ENCODE measurements at regions not wholly inside any gene's neighbourhood (a gene's known extent, or its start where the extent isn't known, plus 50 kb on each side); places are given as distances from the start of the nearest gene placed in this dataset.

- H3K4me3 Mint-ChIP-seq = no peak overlapping the region
- no peak overlapping the region for H3K27ac Mint-ChIP-seq
- H3K36me3 Mint-ChIP-seq = no peaks in the 10 kb centered on the region
- ATAC-seq (replicated peaks) (no peak), DNase-seq (no peak)
- H3K27me3 Mint-ChIP-seq = peaks cover 8 to 13% of the 10 kb centered on the region in 2 donors
- peaks cover 0 to 2% of the 10 kb centered on the region in 2 donors for H3K9me3 Mint-ChIP-seq
- peaks cover 0 to 2% of the 10 kb centered on the region in 2 donors for H3K4me1 Mint-ChIP-seq
Observed at GRCh38 chr3:43882976-43883680, 192.4 kb downstream of the ABHD5 start.

GRCh38 chr3:43883729-43884396, 193.1 kb downstream of the ABHD5 start:
- H3K4me1 Mint-ChIP-seq = peaks cover 0 to 2% of the 10 kb centered on the region in 2 donors
- H3K27ac Mint-ChIP-seq = no peak overlapping the region
- DNase-seq (no peak), ATAC-seq (replicated peaks) (no peak)
- peaks cover 0 to 2% of the 10 kb centered on the region in 2 donors for H3K9me3 Mint-ChIP-seq
- H3K4me3 Mint-ChIP-seq = no peak overlapping the region
- H3K36me3 Mint-ChIP-seq = no peaks in the 10 kb centered on the region
- H3K27me3 Mint-ChIP-seq = peaks cover 5 to 12% of the 10 kb centered on the region in 2 donors

GRCh38 chr3:43884581-43884980, 193.8 kb downstream of the ABHD5 start:
- Mint-ChIP-seq H3K4me1 (no peaks in the 10 kb centered on the region), H3K27ac (no peak overlapping the region), H3K27me3 (peaks cover 0 to 6% of the 10 kb centered on the region in 2 donors), H3K4me3 (no peak overlapping the region), H3K36me3 (no peaks in the 10 kb centered on the region), H3K9me3 (peaks cover 0 to 2% of the 10 kb centered on the region in 2 donors)
- DNase-seq (no peak), ATAC-seq (replicated peaks) (no peak)

GRCh38 chr3:43885908-43886618, 195.3 kb downstream of the ABHD5 start:
- Mint-ChIP-seq H3K9me3 (no peaks in the 10 kb centered on the region), H3K27ac (no peak overlapping the region), H3K4me3 (no peak overlapping the region), H3K27me3 (peaks cover 0 to 6% of the 10 kb centered on the region in 2 donors), H3K36me3 (no peaks in the 10 kb centered on the region), H3K4me1 (no peaks in the 10 kb centered on the region)
- ATAC-seq (replicated peaks) = no peak
- DNase-seq = no peak

GRCh38 chr3:43892061-43892460, 201.3 kb downstream of the ABHD5 start:
- peaks cover 23 to 25% of the 10 kb centered on the region in 2 donors for H3K4me1 Mint-ChIP-seq
- H3K4me3 Mint-ChIP-seq = no peak overlapping the region
- no peaks in the 10 kb centered on the region for H3K9me3 Mint-ChIP-seq
- H3K27me3 Mint-ChIP-seq = peaks cover 11 to 35% of the 10 kb centered on the region in 2 donors
- no peaks in the 10 kb centered on the region for H3K36me3 Mint-ChIP-seq
- no peak overlapping the region for H3K27ac Mint-ChIP-seq
- ATAC-seq (replicated peaks) = no peak
- no peak for DNase-seq

GRCh38 chr3:43892526-43892925, 201.8 kb downstream of the ABHD5 start:
- Mint-ChIP-seq H3K27me3 (peaks cover 11 to 38% of the 10 kb centered on the region in 2 donors), H3K4me1 (peaks cover 23 to 25% of the 10 kb centered on the region in 2 donors), H3K4me3 (peak overlapping the region in 1 of 2 donors; percentile 9), H3K9me3 (no peaks in the 10 kb centered on the region), H3K36me3 (no peaks in the 10 kb centered on the region), H3K27ac (no peak overlapping the region)
- peak; percentile 18 for DNase-seq
- ATAC-seq (replicated peaks) = peak; percentile 76 to 80

- Mint-ChIP-seq H3K27me3 (peaks cover 19 to 50% of the 10 kb centered on the region in 2 donors), H3K36me3 (no peaks in the 10 kb centered on the region), H3K4me1 (peaks cover 23 to 25% of the 10 kb centered on the region in 2 donors), H3K9me3 (no peaks in the 10 kb centered on the region), H3K4me3 (peak overlapping the region; percentile 61 to 85), H3K27ac (no peak overlapping the region)
- DNase-seq = no peak
- ATAC-seq (replicated peaks) = peak in 1 of 2 donors; percentile 10
Observed at GRCh38 chr3:43893727-43894126, 203.0 kb downstream of the ABHD5 start.

- peak overlapping the region; percentile 89 for H3K27ac Mint-ChIP-seq
- peak overlapping the region; percentile 85 to 87 for H3K4me3 Mint-ChIP-seq
- H3K36me3 Mint-ChIP-seq = no peaks in the 10 kb centered on the region
- ATAC-seq (replicated peaks) (peak; percentile 76 to 77), DNase-seq (peak; percentile 25)
- no peaks in the 10 kb centered on the region for H3K9me3 Mint-ChIP-seq
- peaks cover 19 to 54% of the 10 kb centered on the region in 2 donors for H3K27me3 Mint-ChIP-seq
- peaks cover 23 to 25% of the 10 kb centered on the region in 2 donors for H3K4me1 Mint-ChIP-seq
Observed at GRCh38 chr3:43894176-43895049, 203.7 kb downstream of the ABHD5 start.

- ATAC-seq (replicated peaks) = no peak
- peak overlapping the region in 1 of 2 donors; percentile 10 for H3K4me3 Mint-ChIP-seq
Observed at GRCh38 chr3:43895573-43895972, 204.8 kb downstream of the ABHD5 start.

GRCh38 chr3:43902415-43902814, 211.7 kb downstream of the ABHD5 start:
- DNase-seq = no peak
- H3K9me3 Mint-ChIP-seq = peaks cover 4 to 5% of the 10 kb centered on the region in 2 donors
- no peaks in the 10 kb centered on the region for H3K36me3 Mint-ChIP-seq
- H3K4me3 Mint-ChIP-seq = no peak overlapping the region
- H3K27ac Mint-ChIP-seq = no peak overlapping the region
- H3K4me1 Mint-ChIP-seq = peaks cover 13 to 16% of the 10 kb centered on the region in 2 donors
- no peak for ATAC-seq (replicated peaks)
- peaks cover 31 to 35% of the 10 kb centered on the region in 2 donors for H3K27me3 Mint-ChIP-seq

More at GRCh38 chr3:43895573-43895972, 204.8 kb downstream of the ABHD5 start:
- Mint-ChIP-seq H3K9me3 (peaks cover 3 to 4% of the 10 kb centered on the region in 2 donors), H3K4me1 (peaks cover 23 to 25% of the 10 kb centered on the region in 2 donors), H3K36me3 (no peaks in the 10 kb centered on the region), H3K27ac (peak overlapping the region; percentile 26), H3K27me3 (peaks cover 23 to 62% of the 10 kb centered on the region in 2 donors)
- DNase-seq = no peak

- Mint-ChIP-seq H3K36me3 (no peaks in the 10 kb centered on the region), H3K27ac (no peak overlapping the region), H3K4me3 (no peak overlapping the region), H3K27me3 (peaks cover 15 to 21% of the 10 kb centered on the region in 2 donors), H3K9me3 (peaks cover 4 to 5% of the 10 kb centered on the region in 2 donors), H3K4me1 (peaks cover 20 to 22% of the 10 kb centered on the region in 2 donors)
- ATAC-seq (replicated peaks) (no peak), DNase-seq (no peak)
Observed at GRCh38 chr3:43905157-43905556, 214.4 kb downstream of the ABHD5 start.

GRCh38 chr3:43906849-43907507, 216.2 kb downstream of the ABHD5 start:
- H3K4me1 Mint-ChIP-seq = peaks cover 20 to 22% of the 10 kb centered on the region in 2 donors
- peak overlapping the region; percentile 78 for H3K27ac Mint-ChIP-seq
- H3K9me3 Mint-ChIP-seq = no peaks in the 10 kb centered on the region
- ATAC-seq (replicated peaks) (peak; percentile 56 to 58), DNase-seq (no peak)
- H3K4me3 Mint-ChIP-seq = peak overlapping the region; percentile 1 to 48
- peaks cover 5 to 18% of the 10 kb centered on the region in 2 donors for H3K27me3 Mint-ChIP-seq
- no peaks in the 10 kb centered on the region for H3K36me3 Mint-ChIP-seq

GRCh38 chr3:43907508-43907858, 216.7 kb downstream of the ABHD5 start:
- H3K27ac Mint-ChIP-seq = peak overlapping the region; percentile 78
- H3K27me3 Mint-ChIP-seq = peaks cover under 1 to 14% of the 10 kb centered on the region in 2 donors
- peak; percentile 93 to 97 for ATAC-seq (replicated peaks)
- no peaks in the 10 kb centered on the region for H3K9me3 Mint-ChIP-seq
- DNase-seq = no peak
- peaks cover 20 to 22% of the 10 kb centered on the region in 2 donors for H3K4me1 Mint-ChIP-seq
- no peaks in the 10 kb centered on the region for H3K36me3 Mint-ChIP-seq
- no peak overlapping the region for H3K4me3 Mint-ChIP-seq

Data from stimulated activated naive B cell treated with anti-CD40 and anti-IgM and Interleukin-4, amounts not matched to agents 10 μg/mL and 1 μg/mL and 100 μg/mL, for 72 hours (primary cell).